DOHH2 (cell line): ENCODE measurements at regions not wholly inside any gene's neighbourhood (a gene's known extent, or its start where the extent isn't known, plus 50 kb on each side); places are given as distances from the start of the nearest gene placed in this dataset.

Source experiments
- EZH2phosphoT487 ChIP-seq: fragments of 200-600 bp; sonication (generic); IDR thresholded peaks from 2 replicates; pipeline ENCODE4 v1.6.1; 2017; ENCODE audit warnings: borderline replicate concordance, mild to moderate bottlenecking, antibody characterized with exemption, low read length, moderate library complexity, mixed read lengths
- TF ChIP-seq, protein P1 (sequence below): fragments of 200-600 bp; sonication (generic); IDR thresholded peaks from one replicate; pipeline ENCODE4 v1.5.1; 2014; ENCODE audit warnings: antibody characterized with exemption, mild to moderate bottlenecking, low read depth, low read length; ENCODE audit not compliant: poor library complexity, severe bottlenecking

DNA sequence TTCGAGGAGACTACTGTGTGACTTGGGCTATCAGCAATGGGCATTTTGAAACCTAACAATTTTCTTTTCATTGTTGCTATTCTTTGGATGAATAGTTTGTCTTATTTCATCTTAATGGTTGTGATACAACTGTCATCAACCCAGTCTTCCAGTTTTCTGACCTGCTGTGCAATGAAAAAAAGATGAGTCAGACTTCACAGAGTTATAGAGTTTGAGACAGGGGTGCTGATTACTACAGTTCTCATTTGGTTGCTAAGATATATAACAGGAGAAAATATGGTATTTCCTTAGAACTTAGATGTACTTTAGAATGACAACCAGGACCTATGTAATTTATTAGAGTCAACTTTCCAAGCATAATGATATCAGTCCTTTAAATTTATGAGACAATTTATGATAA, 564.4 kb upstream of the NUDT12 start:
- TF ChIP-seq, protein P1, sequence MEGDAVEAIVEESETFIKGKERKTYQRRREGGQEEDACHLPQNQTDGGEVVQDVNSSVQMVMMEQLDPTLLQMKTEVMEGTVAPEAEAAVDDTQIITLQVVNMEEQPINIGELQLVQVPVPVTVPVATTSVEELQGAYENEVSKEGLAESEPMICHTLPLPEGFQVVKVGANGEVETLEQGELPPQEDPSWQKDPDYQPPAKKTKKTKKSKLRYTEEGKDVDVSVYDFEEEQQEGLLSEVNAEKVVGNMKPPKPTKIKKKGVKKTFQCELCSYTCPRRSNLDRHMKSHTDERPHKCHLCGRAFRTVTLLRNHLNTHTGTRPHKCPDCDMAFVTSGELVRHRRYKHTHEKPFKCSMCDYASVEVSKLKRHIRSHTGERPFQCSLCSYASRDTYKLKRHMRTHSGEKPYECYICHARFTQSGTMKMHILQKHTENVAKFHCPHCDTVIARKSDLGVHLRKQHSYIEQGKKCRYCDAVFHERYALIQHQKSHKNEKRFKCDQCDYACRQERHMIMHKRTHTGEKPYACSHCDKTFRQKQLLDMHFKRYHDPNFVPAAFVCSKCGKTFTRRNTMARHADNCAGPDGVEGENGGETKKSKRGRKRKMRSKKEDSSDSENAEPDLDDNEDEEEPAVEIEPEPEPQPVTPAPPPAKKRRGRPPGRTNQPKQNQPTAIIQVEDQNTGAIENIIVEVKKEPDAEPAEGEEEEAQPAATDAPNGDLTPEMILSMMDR: no peak
- no peak for TF ChIP-seq EZH2phosphoT487
